ENCODE measurements at regions not wholly inside any gene's neighbourhood (a gene's known extent, or its start where the extent isn't known, plus 50 kb on each side); places are given as distances from the start of the nearest gene placed in this dataset.

- Histone ChIP-seq H2BK20ac (ENCODE audit: low read depth, low read length) (no peak overlapping the region), H2BK5ac (ENCODE audit: low read depth, low read length, poor library complexity, severe bottlenecking) (no peak overlapping the region), H3K23ac (ENCODE audit: low read depth, low read length) (no peak overlapping the region), H2AK5ac (ENCODE audit: low read depth, low read length) (no peak overlapping the region), H3K56ac (ENCODE audit: extremely low read depth, insufficient read depth, low read length) (no peak overlapping the region), H2AFZ (replicated peaks; ENCODE audit: low read length, poor library complexity) (no peak overlapping the region), H3K27me3 (ENCODE audit: control insufficient read depth, insufficient read depth, low read length) (peaks cover 2% of the 10 kb centered on the region; the same call in 1 of the 2 replicates), H3K27ac (ENCODE audit: insufficient read depth, low read length) (no peak overlapping the region), H4K20me1 (ENCODE audit: insufficient read depth, low read length) (no peaks in the 10 kb centered on the region), H2BK15ac (ENCODE audit: low read depth, low read length) (no peak overlapping the region), H4K8ac (ENCODE audit: low read depth in 2 of 2, low read length in 2 of 2) (no peak overlapping the region), H3K4me2 (ENCODE audit: low read depth, low read length) (no peak overlapping the region), H3K4me3 (ENCODE audit: insufficient read depth, low read depth, low read length) (no peak overlapping the region), H3K9ac (ENCODE audit: low read depth, low read length) (no peak overlapping the region), H4K91ac (ENCODE audit: insufficient read depth, low read depth, low read length) (no peak overlapping the region), H3K36me3 (ENCODE audit: control insufficient read depth, insufficient read depth, low read length) (no peaks in the 10 kb centered on the region), H4K5ac (ENCODE audit: low read depth, low read length) (no peak overlapping the region), H3K14ac (replicated peaks; ENCODE audit: low read depth, low read length) (no peak overlapping the region), H3K9me1 (ENCODE audit: insufficient read depth, low read length) (no peaks in the 10 kb centered on the region), H3K4me1 (ENCODE audit: control insufficient read depth, insufficient read depth, low read length) (no peaks in the 10 kb centered on the region), H2AK9ac (replicated peaks; ENCODE audit: low read depth, low read length, poor library complexity) (no peak overlapping the region), H3K79me1 (ENCODE audit: low read depth in 1 of 2, low read length in 2 of 2) (no peaks in the 10 kb centered on the region), H3K4ac (ENCODE audit: low read depth, low read length) (no peak overlapping the region), H3K18ac (ENCODE audit: low read depth, low read length) (no peak overlapping the region), H2BK120ac (ENCODE audit: low read depth, low read length) (no peak overlapping the region), H3K9me3 (ENCODE audit: control insufficient read depth, insufficient read depth, low read length) (no peaks in the 10 kb centered on the region)
- peak; percentile 9; the same call in 1 of the 2 replicates for TF ChIP-seq SMC3 (IDR thresholded peaks at IDR 0.05; ENCODE audit: low read depth, low read length)
- peak; percentile 41 for TF ChIP-seq CTCF (conservative IDR thresholded peaks at IDR 0.05; ENCODE audit: low read depth, low read length)
- no peak for TF ChIP-seq MXI1 (IDR thresholded peaks at IDR 0.05; ENCODE audit: borderline replicate concordance, low read depth, low read length)
- TF ChIP-seq FOS (IDR thresholded peaks at IDR 0.05; ENCODE audit: low read depth, low read length) = no peak
- peak; percentile 25; the same call in 1 of the 2 replicates for TF ChIP-seq RAD21 (IDR thresholded peaks at IDR 0.05; ENCODE audit: low read length)
- TF ChIP-seq USF2 (IDR thresholded peaks at IDR 0.05; ENCODE audit: low read depth, low read length) = no peak
- no CpG with 5 or more reads among the region's 4 CpGs for WGBS, 2 experiments (ENCODE audit: extremely low coverage in 2 of 2, insufficient read length in 1 of 2)
- intact Hi-C loops (cut with micrococcal nuclease) (loop anchor here (1.0 to 2.0 kb wide), 2 partner anchors 121 to 245 kb away; no protein-coding TSS in a partner anchor), in situ Hi-C loops (cut with MboI; ENCODE audit: low sequenced_read_pairs) (no loop called here), dilution Hi-C loops (cut with HindIII; ENCODE audit: low sequenced_read_pairs, unreplicated experiment) (no loop called here)
- DNase-seq = peak; percentile 36
- ATAC-seq (ENCODE audit: low read depth) = peak; percentile 71
- no TSS peak for BruUV-seq (replicated peaks)
- ChIA-PET CTCF (interaction anchor here (0.6 to 1.1 kb wide), 3 partner anchors 8 to 440 kb away, joined by 3 to 5 read pairs (median 3); no protein-coding TSS in a partner anchor), POLR2A (ENCODE audit: unreplicated experiment) (no interaction called here)
Observed at GRCh38 chr11:32297611-32298011, 137.7 kb downstream of the WT1 start.

All from IMR-90 (cell line).